HEK293T (cell line): ENCODE measurements at regions not wholly inside any gene's neighbourhood (a gene's known extent, or its start where the extent isn't known, plus 50 kb on each side); places are given as distances from the start of the nearest gene placed in this dataset.

ENCODE experiments used
- BHLHE40 ChIP-seq: fragments of 450-650 bp; IDR thresholded peaks from 2 replicates; pipeline ENCODE4 v1.6.1; 2016; ENCODE audit warnings: mild to moderate bottlenecking, moderate library complexity, borderline replicate concordance
- CTBP1 ChIP-seq: fragments of 450-650 bp; IDR thresholded peaks from 2 replicates; pipeline ENCODE4 v1.6.1; 2016; ENCODE audit warnings: borderline replicate concordance
- ELF4 ChIP-seq: fragments of 450-650 bp; IDR thresholded peaks from 2 replicates; pipeline ENCODE4 v1.6.1; 2017; ENCODE audit warnings: antibody characterized with exemption
- FOXA1 ChIP-seq: fragments of 450-650 bp; IDR thresholded peaks from 2 replicates; pipeline ENCODE4 v1.6.1; 2016; ENCODE audit warnings: mild to moderate bottlenecking
- FOXK2 ChIP-seq: fragments of 450-650 bp; IDR thresholded peaks from 2 replicates; pipeline ENCODE4 v1.6.1; 2016; ENCODE audit warnings: mild to moderate bottlenecking
- FOXM1 ChIP-seq: fragments of 450-650 bp; IDR thresholded peaks from 2 replicates; pipeline ENCODE4 v1.6.1; 2017; ENCODE audit warnings: mild to moderate bottlenecking, borderline replicate concordance
- HDGF ChIP-seq: fragments of 450-650 bp; IDR thresholded peaks from 2 replicates; pipeline ENCODE4 v1.6.1; 2017; ENCODE audit warnings: antibody characterized with exemption, borderline replicate concordance
- SUZ12 ChIP-seq: fragments of 450-650 bp; IDR thresholded peaks from 2 replicates; pipeline ENCODE4 v1.6.1; 2016; ENCODE audit warnings: mild to moderate bottlenecking
- ZNF384 ChIP-seq: fragments of 450-650 bp; IDR thresholded peaks from 2 replicates; pipeline ENCODE4 v1.6.1; 2016

DNA sequence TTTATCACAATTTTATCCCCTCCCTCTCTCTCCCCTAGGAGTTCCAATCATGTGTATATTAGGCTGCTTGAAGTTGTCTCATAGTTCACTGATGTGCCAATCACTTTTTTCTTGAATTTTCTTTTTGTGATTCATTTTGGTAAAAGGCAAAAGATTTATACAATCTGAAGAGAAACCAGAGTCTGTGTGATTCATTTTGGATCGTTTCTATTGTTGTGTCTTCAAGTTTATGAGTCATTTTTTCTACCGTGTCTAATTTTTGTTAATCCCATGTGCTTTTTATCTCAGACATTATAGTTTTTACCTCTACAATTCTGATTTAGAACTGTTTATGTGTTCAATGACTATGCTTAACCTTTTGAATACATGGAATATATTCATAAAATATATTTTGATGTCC lies 483.9 kb upstream of the AUTS2 start:
- TF ChIP-seq FOXM1 (no peak), BHLHE40 (no peak), ZNF384 (no peak), ELF4 (no peak), HDGF (no peak), FOXA1 (no peak), FOXK2 (no peak), CTBP1 (no peak), SUZ12 (no peak)
